GM10266 (cell line): ENCODE measurements at regions not wholly inside any gene's neighbourhood (a gene's known extent, or its start where the extent isn't known, plus 50 kb on each side); places are given as distances from the start of the nearest gene placed in this dataset.

Source experiments
- DNase-seq: peaks from one replicate; pipeline ENCODE4 v3.0.0; 2012; ENCODE audit errors: extremely low spot score
- TF ChIP-seq, protein P1 (sequence below): IDR thresholded peaks from 2 replicates; pipeline ENCODE4 v1.5.1; 2012; ENCODE audit warnings: mild to moderate bottlenecking, low read depth; ENCODE audit not compliant: control insufficient read depth, insufficient read depth; ENCODE audit errors: missing control alignments

GRCh38 chr1:58880592-58880991 is 96.7 kb upstream of the JUN start:
- DNase-seq = no peak
- TF ChIP-seq, protein P1, sequence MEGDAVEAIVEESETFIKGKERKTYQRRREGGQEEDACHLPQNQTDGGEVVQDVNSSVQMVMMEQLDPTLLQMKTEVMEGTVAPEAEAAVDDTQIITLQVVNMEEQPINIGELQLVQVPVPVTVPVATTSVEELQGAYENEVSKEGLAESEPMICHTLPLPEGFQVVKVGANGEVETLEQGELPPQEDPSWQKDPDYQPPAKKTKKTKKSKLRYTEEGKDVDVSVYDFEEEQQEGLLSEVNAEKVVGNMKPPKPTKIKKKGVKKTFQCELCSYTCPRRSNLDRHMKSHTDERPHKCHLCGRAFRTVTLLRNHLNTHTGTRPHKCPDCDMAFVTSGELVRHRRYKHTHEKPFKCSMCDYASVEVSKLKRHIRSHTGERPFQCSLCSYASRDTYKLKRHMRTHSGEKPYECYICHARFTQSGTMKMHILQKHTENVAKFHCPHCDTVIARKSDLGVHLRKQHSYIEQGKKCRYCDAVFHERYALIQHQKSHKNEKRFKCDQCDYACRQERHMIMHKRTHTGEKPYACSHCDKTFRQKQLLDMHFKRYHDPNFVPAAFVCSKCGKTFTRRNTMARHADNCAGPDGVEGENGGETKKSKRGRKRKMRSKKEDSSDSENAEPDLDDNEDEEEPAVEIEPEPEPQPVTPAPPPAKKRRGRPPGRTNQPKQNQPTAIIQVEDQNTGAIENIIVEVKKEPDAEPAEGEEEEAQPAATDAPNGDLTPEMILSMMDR = no peak

- no peak for DNase-seq
These were observed 97.7 kb upstream of the JUN start for GRCh38 chr1:58881471-58881994.

DNA sequence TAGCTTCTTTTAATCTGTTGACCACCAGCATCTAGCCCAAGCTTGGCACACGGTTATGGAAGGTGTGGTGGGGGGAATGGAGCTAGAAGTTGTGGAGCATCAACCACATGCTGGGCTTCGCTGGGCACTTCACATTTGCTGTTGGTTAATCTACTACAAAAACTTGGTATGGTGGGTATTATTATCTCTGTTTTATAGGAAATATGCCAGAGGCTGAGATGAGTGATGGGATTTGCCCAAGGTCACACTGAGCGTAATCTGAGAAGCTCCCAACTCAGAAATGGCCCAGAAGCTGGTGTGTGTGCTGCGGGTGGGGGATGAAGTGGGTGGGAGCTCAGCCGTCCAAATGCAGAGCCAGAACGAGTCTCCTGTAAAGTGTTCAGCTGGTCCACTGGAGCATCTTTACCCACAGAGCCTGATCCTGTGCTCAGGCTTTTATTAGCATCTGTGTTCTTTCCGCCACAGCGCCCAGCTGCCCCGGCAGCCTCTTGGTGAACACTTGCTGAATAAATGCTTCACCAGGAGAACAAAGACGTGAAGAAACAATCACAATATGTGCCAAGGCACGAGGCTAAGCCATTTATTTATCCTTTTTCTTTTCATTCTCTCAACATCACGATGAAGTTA is 98.6 kb upstream of the JUN start:
- TF ChIP-seq, protein P1 = no peak
- DNase-seq = no peak

More at GRCh38 chr1:58881471-58881994, 97.7 kb upstream of the JUN start:
- TF ChIP-seq, protein P1 = no peak

DNA sequence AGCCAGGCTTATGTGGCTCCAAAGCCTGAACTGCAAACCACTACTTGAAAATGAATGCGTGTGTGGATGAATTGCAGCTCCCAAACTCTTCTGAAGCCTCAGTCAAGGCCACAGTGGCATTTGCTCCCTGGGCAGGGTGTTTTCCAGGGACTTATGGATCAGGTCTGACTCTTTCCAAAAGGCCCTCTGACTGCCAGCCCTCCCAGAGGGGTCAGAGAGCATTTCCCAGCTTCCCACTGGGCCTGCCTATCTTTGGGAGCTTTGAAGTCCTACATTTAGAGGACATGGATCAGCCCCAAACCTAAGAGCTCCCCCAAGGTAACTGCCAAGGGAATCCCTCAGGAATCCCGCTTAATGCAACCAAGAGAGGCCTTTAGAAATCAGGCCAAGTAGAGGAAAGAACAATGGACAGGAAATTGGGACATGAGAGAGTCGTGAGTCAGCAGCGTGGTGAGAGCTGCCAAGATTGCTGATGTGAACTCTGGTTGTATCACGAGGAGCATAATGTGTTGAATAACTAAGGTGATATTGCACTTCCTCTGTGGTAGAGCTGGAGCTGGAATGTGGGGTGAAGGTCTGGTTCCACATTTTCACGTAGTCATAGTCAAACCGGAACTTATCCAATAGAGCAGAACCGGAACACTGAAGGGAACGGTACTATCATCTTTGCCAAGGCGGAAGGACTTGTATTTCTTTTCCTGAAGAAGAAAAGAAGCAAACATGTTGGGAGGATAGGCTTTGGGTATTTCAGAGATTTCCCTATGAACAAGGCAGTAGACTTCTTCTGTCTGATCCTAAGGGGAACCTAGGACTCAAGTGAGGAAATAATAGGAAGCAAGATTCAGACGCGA is 99.4 kb upstream of the JUN start:
- TF ChIP-seq, protein P1 = no peak
- DNase-seq = no peak

DNA sequence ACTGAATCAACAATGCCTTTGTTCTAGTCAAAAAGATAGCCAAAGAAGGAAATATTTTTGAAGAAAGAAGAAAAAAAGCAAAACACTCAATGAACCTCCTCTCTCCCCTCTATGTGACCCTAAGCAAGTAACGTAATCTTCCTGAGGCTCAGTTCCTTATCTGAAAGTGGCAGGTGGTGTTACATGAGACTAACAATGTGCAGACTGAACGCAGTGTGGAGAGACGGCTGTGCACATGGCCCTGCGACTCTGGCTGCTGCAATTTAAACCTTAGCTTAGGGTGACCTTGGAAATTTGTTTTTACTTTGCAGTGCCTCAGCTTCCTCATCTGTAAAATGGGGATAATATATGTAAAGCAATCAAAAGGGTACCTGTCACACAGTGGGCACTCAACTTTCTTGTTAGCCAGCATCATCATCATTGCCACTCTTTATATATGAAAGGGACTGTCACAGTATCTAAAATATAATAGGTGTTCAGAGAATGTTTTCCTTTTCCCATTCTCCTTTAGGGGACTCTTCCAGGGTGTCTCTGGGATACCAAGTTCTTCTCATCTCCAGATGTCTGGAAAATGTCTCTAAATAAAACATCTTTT is 100.1 kb upstream of the JUN start:
- no peak for DNase-seq
- TF ChIP-seq, protein P1 = no peak

GRCh38 chr1:58884706-58885661 is 101.1 kb upstream of the JUN start:
- DNase-seq = no peak
- TF ChIP-seq, protein P1 = no peak
